ENCODE measurements at regions not wholly inside any gene's neighbourhood (a gene's known extent, or its start where the extent isn't known, plus 50 kb on each side); places are given as distances from the start of the nearest gene placed in this dataset.

GRCh38 chr18:28560331-28560730 lies 383.4 kb upstream of the CDH2 start:
- Histone ChIP-seq H3K27ac (replicated peaks) (no peak overlapping the region), H3K4me3 (replicated peaks; ENCODE audit: insufficient read depth, low read length) (no peak overlapping the region), H3K27me3 (ENCODE audit: insufficient read depth, poor library complexity, severe bottlenecking) (no peaks in the 10 kb centered on the region)
- no peak for TF ChIP-seq POLR2AphosphoS5 (IDR thresholded peaks at IDR 0.05; ENCODE audit: low read depth)
- TF ChIP-seq REST (IDR thresholded peaks at IDR 0.05; ENCODE audit: insufficient replicate concordance, low read depth), result no peak
- DNase-seq (ENCODE audit: low read depth in 1 of 2, low spot score in 1 of 2), result no peak

GRCh38 chr18:28559511-28559910 lies 382.6 kb upstream of the CDH2 start:
- H3K27ac ChIP-seq (replicated peaks), result no peak overlapping the region
- no peaks in the 10 kb centered on the region for H3K27me3 ChIP-seq (ENCODE audit: insufficient read depth, poor library complexity, severe bottlenecking)
- TF ChIP-seq SPI1 (IDR thresholded peaks at IDR 0.05; ENCODE audit: borderline replicate concordance, low read depth), result no peak
- TF ChIP-seq CTCF (IDR thresholded peaks at IDR 0.05; ENCODE audit: insufficient read depth, low read length), result no peak
- TF ChIP-seq REST (IDR thresholded peaks at IDR 0.05; ENCODE audit: insufficient replicate concordance, low read depth), result no peak
- no peak for TF ChIP-seq POLR2AphosphoS5 (IDR thresholded peaks at IDR 0.05; ENCODE audit: low read depth)
- TF ChIP-seq GABPA (IDR thresholded peaks at IDR 0.05; ENCODE audit: low read depth), result no peak
- H3K4me3 ChIP-seq (replicated peaks; ENCODE audit: insufficient read depth, low read length), result no peak overlapping the region
- no peak for DNase-seq (ENCODE audit: low read depth in 1 of 2, low spot score in 1 of 2)

GRCh38 chr18:28541934-28542333 lies 365.0 kb upstream of the CDH2 start:
- TF ChIP-seq POLR2AphosphoS5 (IDR thresholded peaks at IDR 0.05; ENCODE audit: low read depth) (no peak), GABPA (IDR thresholded peaks at IDR 0.05; ENCODE audit: low read depth) (no peak), SPI1 (IDR thresholded peaks at IDR 0.05; ENCODE audit: borderline replicate concordance, low read depth) (no peak), REST (IDR thresholded peaks at IDR 0.05; ENCODE audit: insufficient replicate concordance, low read depth) (no peak), CTCF (IDR thresholded peaks at IDR 0.05; ENCODE audit: insufficient read depth, low read length) (no peak)
- Histone ChIP-seq H3K27ac (replicated peaks) (no peak overlapping the region), H3K4me3 (replicated peaks; ENCODE audit: insufficient read depth, low read length) (no peak overlapping the region), H3K27me3 (ENCODE audit: insufficient read depth, poor library complexity, severe bottlenecking) (no peaks in the 10 kb centered on the region)
- DNase-seq (ENCODE audit: low read depth in 1 of 2, low spot score in 1 of 2), result no peak
